ENCODE measurements at regions not wholly inside any gene's neighbourhood (a gene's known extent, or its start where the extent isn't known, plus 50 kb on each side); places are given as distances from the start of the nearest gene placed in this dataset.

GRCh38 chr2:67633212-67633856 lies 236.2 kb downstream of the ETAA1 start:
- TF ChIP-seq GABPA (IDR thresholded peaks at IDR 0.05 in 1 of 2, conservative IDR thresholded peaks at IDR 0.05 in 1 of 2): no peak
- TF ChIP-seq JUND (IDR thresholded peaks at IDR 0.05): no peak
- no peak for TF ChIP-seq CTCF (IDR thresholded peaks at IDR 0.05; ENCODE audit: low read depth, low read length, missing input control)
